Endothelial cell of umbilical vein (primary cell): ENCODE measurements at regions not wholly inside any gene's neighbourhood (a gene's known extent, or its start where the extent isn't known, plus 50 kb on each side); places are given as distances from the start of the nearest gene placed in this dataset.

Experiments
- EZH2 ChIP-seq: IDR thresholded peaks from 2 replicates; pipeline ENCODE4 v1.6.1; 2012; ENCODE audit warnings: borderline replicate concordance, low read depth, mild to moderate bottlenecking, moderate library complexity, low read length, inconsistent platforms; ENCODE audit not compliant: severe bottlenecking
- POLR2A ChIP-seq: IDR thresholded peaks from 2 replicates; pipeline ENCODE4 v1.6.1; 2012; ENCODE audit warnings: low read depth, mild to moderate bottlenecking, control low read depth, low read length
- TF ChIP-seq, protein P1 (sequence below), 2 donors: IDR thresholded peaks; 1 replicate in 1 of 2; 2 replicates in 1 of 2; pipeline ENCODE4 v1.5.1; 2011; ENCODE audit warnings: low read length in 2 of 2, mild to moderate bottlenecking in 2 of 2, moderate library complexity in 2 of 2, control low read depth in 1 of 2, inconsistent platforms in 1 of 2, low read depth in 1 of 2; ENCODE audit not compliant: insufficient read depth in 1 of 2; ENCODE audit errors: extremely low read depth in 1 of 2
- TF ChIP-seq, protein P2 (sequence below): IDR thresholded peaks from 2 replicates; pipeline ENCODE4 v1.6.1; 2011; ENCODE audit not compliant: insufficient read depth, insufficient read length

DNA sequence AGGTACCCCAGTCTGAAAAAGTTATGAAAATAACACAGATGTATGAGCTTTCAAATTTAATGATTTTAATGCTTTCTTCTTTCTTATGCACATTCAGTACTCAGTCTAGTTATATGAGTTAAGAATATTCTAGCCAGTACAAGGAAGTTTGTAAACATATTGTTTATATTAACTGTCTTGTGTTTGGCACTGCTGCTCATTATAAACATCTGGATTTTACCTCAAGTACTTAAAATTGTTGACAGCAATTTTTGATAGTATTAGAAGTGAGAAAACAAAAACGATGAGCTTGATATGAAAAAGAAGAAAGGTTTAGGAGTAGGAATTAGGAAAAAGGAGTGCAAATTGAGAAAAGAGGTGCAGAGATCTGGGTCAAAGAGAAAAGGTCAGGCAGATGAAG is 293.3 kb downstream of the C3orf38 start:
- TF ChIP-seq EZH2 (no peak), POLR2A (no peak)
- TF ChIP-seq, protein P1, sequence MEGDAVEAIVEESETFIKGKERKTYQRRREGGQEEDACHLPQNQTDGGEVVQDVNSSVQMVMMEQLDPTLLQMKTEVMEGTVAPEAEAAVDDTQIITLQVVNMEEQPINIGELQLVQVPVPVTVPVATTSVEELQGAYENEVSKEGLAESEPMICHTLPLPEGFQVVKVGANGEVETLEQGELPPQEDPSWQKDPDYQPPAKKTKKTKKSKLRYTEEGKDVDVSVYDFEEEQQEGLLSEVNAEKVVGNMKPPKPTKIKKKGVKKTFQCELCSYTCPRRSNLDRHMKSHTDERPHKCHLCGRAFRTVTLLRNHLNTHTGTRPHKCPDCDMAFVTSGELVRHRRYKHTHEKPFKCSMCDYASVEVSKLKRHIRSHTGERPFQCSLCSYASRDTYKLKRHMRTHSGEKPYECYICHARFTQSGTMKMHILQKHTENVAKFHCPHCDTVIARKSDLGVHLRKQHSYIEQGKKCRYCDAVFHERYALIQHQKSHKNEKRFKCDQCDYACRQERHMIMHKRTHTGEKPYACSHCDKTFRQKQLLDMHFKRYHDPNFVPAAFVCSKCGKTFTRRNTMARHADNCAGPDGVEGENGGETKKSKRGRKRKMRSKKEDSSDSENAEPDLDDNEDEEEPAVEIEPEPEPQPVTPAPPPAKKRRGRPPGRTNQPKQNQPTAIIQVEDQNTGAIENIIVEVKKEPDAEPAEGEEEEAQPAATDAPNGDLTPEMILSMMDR (IDR thresholded peaks at IDR 0.05; ENCODE audit: extremely low read depth in 1 of 2, insufficient read depth in 1 of 2, low read depth in 1 of 2, low read length in 2 of 2), result no peak
- TF ChIP-seq, protein P2, sequence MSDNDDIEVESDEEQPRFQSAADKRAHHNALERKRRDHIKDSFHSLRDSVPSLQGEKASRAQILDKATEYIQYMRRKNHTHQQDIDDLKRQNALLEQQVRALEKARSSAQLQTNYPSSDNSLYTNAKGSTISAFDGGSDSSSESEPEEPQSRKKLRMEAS, result no peak
